ENCODE measurements at regions not wholly inside any gene's neighbourhood (a gene's known extent, or its start where the extent isn't known, plus 50 kb on each side); places are given as distances from the start of the nearest gene placed in this dataset.
A peak's percentile ranks its signal among the peaks of the same experiment; 100 is the strongest.

DNA sequence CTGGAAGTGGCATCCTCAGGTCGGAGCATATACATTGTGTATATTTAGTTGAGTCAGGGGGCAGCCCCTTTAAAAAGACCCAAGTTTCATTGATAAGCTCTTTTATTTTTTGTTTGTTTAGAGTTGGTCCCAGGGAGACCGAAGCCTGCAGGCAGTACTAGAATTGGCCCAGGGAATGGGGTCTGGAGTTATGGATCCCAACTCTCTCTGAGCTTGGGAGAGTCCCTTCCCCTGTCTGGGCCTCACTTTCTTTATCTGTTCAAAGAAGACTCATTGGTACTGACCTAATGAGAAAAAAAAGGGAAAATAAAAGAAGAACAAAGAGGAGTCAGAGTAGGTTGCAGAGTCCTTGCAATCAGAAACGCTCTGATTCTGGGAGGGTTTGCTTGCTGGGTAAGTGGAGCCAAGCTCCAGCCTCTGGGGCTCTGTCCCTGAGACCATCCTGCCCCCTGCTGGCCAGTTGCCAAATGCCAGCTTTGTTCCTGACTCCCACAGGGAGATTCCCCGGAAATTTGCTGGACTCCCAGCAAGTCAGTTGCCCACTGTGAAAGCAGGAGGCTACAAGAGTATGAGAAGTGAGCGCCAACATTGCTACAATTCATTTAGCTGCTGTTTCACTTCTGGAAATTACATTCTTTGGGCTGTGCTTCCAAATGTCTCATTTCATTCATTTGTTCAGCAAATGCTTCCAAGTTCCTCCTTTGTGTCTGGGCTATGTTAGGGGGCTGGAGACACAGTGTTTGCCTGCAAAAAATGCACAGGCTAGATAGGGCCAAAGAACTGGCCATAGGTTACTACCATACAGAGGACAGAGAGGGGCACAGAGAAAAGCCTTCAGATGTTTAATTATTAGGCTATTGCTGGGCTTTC, 156.2 kb downstream of the MELK start:
- Histone ChIP-seq H3K4me1 (ENCODE audit: control insufficient read depth in 2 of 2, insufficient read depth in 1 of 2, low read depth in 1 of 2, low read length in 2 of 2) (peaks cover 2 to 10% of the 10 kb centered on the region in 2 donors), H3K9me3 (replicated peaks in 1 of 2; ENCODE audit: control insufficient read depth in 2 of 2, insufficient read depth in 1 of 2, low read depth in 1 of 2, low read length in 2 of 2) (no peaks in the 10 kb centered on the region), H3K4me3 (ENCODE audit: low read length in 2 of 2) (no peak overlapping the region), H3K18ac (ENCODE audit: low read length) (no peak overlapping the region), H3K27me3 (ENCODE audit: control insufficient read depth in 3 of 3, insufficient read depth in 3 of 3, low read depth in 1 of 3, low read length in 3 of 3) (peaks cover 0 to 6% (median 0%) of the 10 kb centered on the region in 3 experiments), H3K79me1 (ENCODE audit: low read depth, low read length) (no peaks in the 10 kb centered on the region), H3K9ac (ENCODE audit: low read depth, low read length, poor library complexity) (no peak overlapping the region), H2BK12ac (ENCODE audit: low read length) (no peak overlapping the region), H2AK5ac (ENCODE audit: low read depth, low read length) (no peak overlapping the region), H3K14ac (ENCODE audit: low read length) (no peak overlapping the region), H2BK15ac (ENCODE audit: low read length) (no peak overlapping the region), H2BK120ac (ENCODE audit: low read depth, low read length) (no peak overlapping the region), H4K8ac (ENCODE audit: low read depth, low read length) (no peak overlapping the region), H2BK5ac (ENCODE audit: low read length) (no peak overlapping the region), H3K27ac (replicated peaks; ENCODE audit: low read length) (no peak overlapping the region), H3K23ac (ENCODE audit: low read depth, low read length, poor library complexity) (no peak overlapping the region), H4K91ac (ENCODE audit: low read depth, low read length, poor library complexity) (no peak overlapping the region), H3K36me3 (replicated peaks in 1 of 2; ENCODE audit: control insufficient read depth in 2 of 2, insufficient read depth in 2 of 2, low read length in 2 of 2) (no peaks in the 10 kb centered on the region), H2AFZ (ENCODE audit: low read length) (peak overlapping the region; percentile 71), H3K4ac (ENCODE audit: low read length) (no peak overlapping the region), H3K4me2 (ENCODE audit: insufficient read depth, low read length, poor library complexity, severe bottlenecking) (no peak overlapping the region)
- DNase-seq (ENCODE audit: low spot score), result peak; percentile 84
- WGBS, 2 donors (ENCODE audit: extremely low coverage in 2 of 2, insufficient read length in 2 of 2, insufficient replicate concordance in 1 of 2), result no CpG with 5 or more reads among the region's 5 CpGs

DNA sequence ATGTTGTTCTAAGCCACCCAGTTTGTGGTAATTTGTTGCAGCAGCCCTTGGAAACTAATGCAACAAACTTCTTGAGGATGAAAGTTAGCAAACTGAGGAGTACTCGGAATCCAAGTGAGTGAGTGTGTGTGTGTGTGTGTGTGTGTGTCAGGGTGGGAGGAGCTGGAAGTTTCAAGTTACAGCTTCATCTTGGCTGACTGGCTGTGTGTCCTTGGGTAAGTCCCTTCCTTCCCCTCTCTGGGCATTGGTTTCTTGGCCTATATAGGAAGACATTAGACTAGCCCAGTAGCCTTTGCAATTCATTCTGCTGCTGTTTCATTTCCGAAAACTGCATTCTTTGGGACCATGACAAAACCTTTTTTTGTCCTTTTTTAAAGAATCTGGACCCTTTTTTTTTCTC, 157.2 kb downstream of the MELK start:
- Histone ChIP-seq H3K14ac (ENCODE audit: low read length) (no peak overlapping the region), H2AFZ (ENCODE audit: low read length) (no peak overlapping the region), H2BK5ac (ENCODE audit: low read length) (no peak overlapping the region), H3K4me2 (ENCODE audit: insufficient read depth, low read length, poor library complexity, severe bottlenecking) (no peak overlapping the region), H2BK12ac (ENCODE audit: low read length) (no peak overlapping the region), H3K4ac (ENCODE audit: low read length) (no peak overlapping the region), H3K23ac (ENCODE audit: low read depth, low read length, poor library complexity) (no peak overlapping the region), H3K4me3 (ENCODE audit: low read length in 2 of 2) (no peak overlapping the region), H3K36me3 (replicated peaks in 1 of 2; ENCODE audit: control insufficient read depth in 2 of 2, insufficient read depth in 2 of 2, low read length in 2 of 2) (no peaks in the 10 kb centered on the region), H2BK120ac (ENCODE audit: low read depth, low read length) (no peak overlapping the region), H3K79me1 (ENCODE audit: low read depth, low read length) (no peaks in the 10 kb centered on the region), H3K9ac (ENCODE audit: low read depth, low read length, poor library complexity) (no peak overlapping the region), H4K8ac (ENCODE audit: low read depth, low read length) (no peak overlapping the region), H3K4me1 (ENCODE audit: control insufficient read depth in 2 of 2, insufficient read depth in 1 of 2, low read depth in 1 of 2, low read length in 2 of 2) (peaks cover 2 to 10% of the 10 kb centered on the region in 2 donors), H3K27me3 (ENCODE audit: control insufficient read depth in 3 of 3, insufficient read depth in 3 of 3, low read depth in 1 of 3, low read length in 3 of 3) (peaks cover 0 to 11% (median 0%) of the 10 kb centered on the region in 3 experiments), H3K9me3 (replicated peaks in 1 of 2; ENCODE audit: control insufficient read depth in 2 of 2, insufficient read depth in 1 of 2, low read depth in 1 of 2, low read length in 2 of 2) (no peaks in the 10 kb centered on the region), H3K18ac (ENCODE audit: low read length) (no peak overlapping the region), H2BK15ac (ENCODE audit: low read length) (no peak overlapping the region), H3K27ac (replicated peaks; ENCODE audit: low read length) (no peak overlapping the region), H2AK5ac (ENCODE audit: low read depth, low read length) (no peak overlapping the region), H4K91ac (ENCODE audit: low read depth, low read length, poor library complexity) (no peak overlapping the region)
- DNase-seq (ENCODE audit: low spot score), result no peak
- no CpG with 5 or more reads among the region's 2 CpGs for WGBS, 2 donors (ENCODE audit: extremely low coverage in 2 of 2, insufficient read length in 2 of 2, insufficient replicate concordance in 1 of 2)

DNA sequence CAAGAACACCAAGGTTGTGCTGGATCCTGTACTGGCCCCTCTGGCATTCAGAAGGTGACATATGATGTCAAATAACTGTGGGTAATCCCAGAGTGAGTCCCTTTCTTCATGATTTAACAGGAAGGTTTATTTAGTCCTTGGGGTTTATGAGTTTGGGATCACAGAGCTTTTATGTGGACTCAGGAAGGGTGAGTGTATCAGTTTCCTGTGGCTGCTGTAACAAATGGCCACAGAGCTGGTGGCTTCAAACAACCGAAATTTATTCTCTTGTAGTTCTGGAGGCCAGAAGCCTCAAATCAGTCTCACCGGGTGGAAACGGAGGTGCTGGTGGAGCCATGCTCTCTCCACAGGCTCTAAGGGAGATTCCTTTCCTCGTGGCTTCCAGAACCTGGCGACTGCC, 157.7 kb downstream of the MELK start:
- H3K18ac ChIP-seq (ENCODE audit: low read length), result no peak overlapping the region
- no CpG with 5 or more reads among the region's 5 CpGs for WGBS, 2 donors (ENCODE audit: extremely low coverage in 2 of 2, insufficient read length in 2 of 2, insufficient replicate concordance in 1 of 2)

DNA sequence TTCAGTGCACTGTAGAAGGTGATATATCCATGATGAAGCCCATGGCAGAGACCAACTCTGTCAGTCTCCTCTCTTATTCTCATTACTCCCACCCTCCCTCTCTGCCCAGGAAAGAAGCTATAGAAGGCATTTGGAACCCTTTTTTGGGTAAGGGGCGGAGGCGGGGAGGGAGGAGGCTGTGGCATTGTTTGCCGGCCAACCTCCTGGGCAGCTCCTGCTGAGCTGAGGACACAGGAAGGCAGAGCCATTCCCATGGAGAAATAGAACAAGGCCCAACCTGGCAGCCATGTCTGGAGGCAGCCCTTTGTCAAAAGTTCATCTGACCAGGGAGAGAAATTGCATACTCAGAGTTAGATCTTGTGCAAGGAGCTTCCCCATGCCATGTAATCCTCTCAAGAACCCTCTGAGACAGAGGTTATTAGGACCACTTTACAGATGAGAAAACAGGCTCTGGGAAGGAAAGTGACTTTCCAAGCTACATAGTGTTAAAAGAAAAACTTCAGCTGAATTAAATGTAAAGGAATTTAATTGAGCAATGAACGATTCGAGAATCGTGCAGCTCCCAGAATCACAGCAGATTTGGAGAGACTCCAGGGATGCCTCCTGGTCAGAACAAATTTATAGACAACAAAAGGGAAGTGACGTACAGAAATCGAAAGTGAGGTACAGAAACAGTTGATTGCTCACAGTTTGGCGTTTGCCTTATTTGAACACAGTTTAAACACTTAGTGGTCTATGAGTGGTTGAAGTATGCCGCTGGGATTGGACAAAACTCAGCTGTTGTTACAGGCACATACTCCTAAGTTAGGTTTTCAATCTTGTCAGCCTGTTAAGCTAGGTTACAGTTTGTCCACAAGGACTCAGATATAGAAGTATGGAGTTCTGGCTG, 158.6 kb downstream of the MELK start:
- Histone ChIP-seq H3K79me1 (ENCODE audit: low read depth, low read length) (no peaks in the 10 kb centered on the region), H3K4me1 (ENCODE audit: control insufficient read depth in 2 of 2, insufficient read depth in 1 of 2, low read depth in 1 of 2, low read length in 2 of 2) (peaks cover 2 to 3% of the 10 kb centered on the region in 2 donors), H4K8ac (ENCODE audit: low read depth, low read length) (no peak overlapping the region), H2BK120ac (ENCODE audit: low read depth, low read length) (no peak overlapping the region), H3K36me3 (replicated peaks in 1 of 2; ENCODE audit: control insufficient read depth in 2 of 2, insufficient read depth in 2 of 2, low read length in 2 of 2) (no peaks in the 10 kb centered on the region), H3K14ac (ENCODE audit: low read length) (no peak overlapping the region), H3K4ac (ENCODE audit: low read length) (no peak overlapping the region), H2AK5ac (ENCODE audit: low read depth, low read length) (no peak overlapping the region), H2BK15ac (ENCODE audit: low read length) (no peak overlapping the region), H3K4me2 (ENCODE audit: insufficient read depth, low read length, poor library complexity, severe bottlenecking) (no peak overlapping the region), H3K9ac (ENCODE audit: low read depth, low read length, poor library complexity) (no peak overlapping the region), H3K27ac (replicated peaks; ENCODE audit: low read length) (no peak overlapping the region), H3K18ac (ENCODE audit: low read length) (no peak overlapping the region), H4K91ac (ENCODE audit: low read depth, low read length, poor library complexity) (no peak overlapping the region), H3K4me3 (ENCODE audit: low read length in 2 of 2) (no peak overlapping the region), H2BK5ac (ENCODE audit: low read length) (no peak overlapping the region), H3K23ac (ENCODE audit: low read depth, low read length, poor library complexity) (no peak overlapping the region), H3K9me3 (replicated peaks in 1 of 2; ENCODE audit: control insufficient read depth in 2 of 2, insufficient read depth in 1 of 2, low read depth in 1 of 2, low read length in 2 of 2) (no peaks in the 10 kb centered on the region), H3K27me3 (ENCODE audit: control insufficient read depth in 3 of 3, insufficient read depth in 3 of 3, low read depth in 1 of 3, low read length in 3 of 3) (peaks cover 0 to 13% (median 0%) of the 10 kb centered on the region in 3 experiments), H2AFZ (ENCODE audit: low read length) (no peak overlapping the region), H2BK12ac (ENCODE audit: low read length) (no peak overlapping the region)
- DNase-seq (ENCODE audit: low spot score), result no peak
- no CpG with 5 or more reads among the region's 10 CpGs for WGBS, 2 donors (ENCODE audit: extremely low coverage in 2 of 2, insufficient read length in 2 of 2, insufficient replicate concordance in 1 of 2)

More for the DNA sequence above, 157.7 kb downstream of the MELK start:
- Histone ChIP-seq H4K8ac (ENCODE audit: low read depth, low read length) (no peak overlapping the region), H2BK12ac (ENCODE audit: low read length) (no peak overlapping the region), H3K36me3 (replicated peaks in 1 of 2; ENCODE audit: control insufficient read depth in 2 of 2, insufficient read depth in 2 of 2, low read length in 2 of 2) (no peaks in the 10 kb centered on the region), H2BK5ac (ENCODE audit: low read length) (no peak overlapping the region), H3K9ac (ENCODE audit: low read depth, low read length, poor library complexity) (no peak overlapping the region), H3K27me3 (ENCODE audit: control insufficient read depth in 3 of 3, insufficient read depth in 3 of 3, low read depth in 1 of 3, low read length in 3 of 3) (peaks cover 0 to 11% (median 0%) of the 10 kb centered on the region in 3 experiments), H3K4ac (ENCODE audit: low read length) (no peak overlapping the region), H4K91ac (ENCODE audit: low read depth, low read length, poor library complexity) (no peak overlapping the region), H2AK5ac (ENCODE audit: low read depth, low read length) (no peak overlapping the region), H3K4me2 (ENCODE audit: insufficient read depth, low read length, poor library complexity, severe bottlenecking) (no peak overlapping the region), H2BK15ac (ENCODE audit: low read length) (no peak overlapping the region), H3K4me3 (ENCODE audit: low read length in 2 of 2) (no peak overlapping the region), H3K14ac (ENCODE audit: low read length) (no peak overlapping the region), H3K4me1 (ENCODE audit: control insufficient read depth in 2 of 2, insufficient read depth in 1 of 2, low read depth in 1 of 2, low read length in 2 of 2) (peaks cover 2 to 10% of the 10 kb centered on the region in 2 donors), H2AFZ (ENCODE audit: low read length) (no peak overlapping the region), H3K23ac (ENCODE audit: low read depth, low read length, poor library complexity) (no peak overlapping the region), H2BK120ac (ENCODE audit: low read depth, low read length) (no peak overlapping the region), H3K79me1 (ENCODE audit: low read depth, low read length) (no peaks in the 10 kb centered on the region), H3K9me3 (replicated peaks in 1 of 2; ENCODE audit: control insufficient read depth in 2 of 2, insufficient read depth in 1 of 2, low read depth in 1 of 2, low read length in 2 of 2) (no peaks in the 10 kb centered on the region), H3K27ac (replicated peaks; ENCODE audit: low read length) (no peak overlapping the region)
- DNase-seq (ENCODE audit: low spot score), result no peak
